ENCODE measurements at regions not wholly inside any gene's neighbourhood (a gene's known extent, or its start where the extent isn't known, plus 50 kb on each side); places are given as distances from the start of the nearest gene placed in this dataset.

GRCh38 chr21:22657781-22658180, 1659.6 kb downstream of the NCAM2 start:
- no peak for DNase-seq (ENCODE audit: extremely low read depth, insufficient read length)
- H3K4me3 ChIP-seq (replicated peaks; ENCODE audit: low read depth, low read length): no peak overlapping the region
- no peak for TF ChIP-seq CTCF (IDR thresholded peaks at IDR 0.05; ENCODE audit: insufficient read depth, low read length, poor library complexity, severe bottlenecking)
- no peaks in the 10 kb centered on the region for H3K27me3 ChIP-seq (replicated peaks; ENCODE audit: control insufficient read depth, insufficient read depth, low read length)
- H3K36me3 ChIP-seq (ENCODE audit: control insufficient read depth, insufficient read depth, low read length): no peaks in the 10 kb centered on the region

GRCh38 chr21:22670148-22670547, 1671.9 kb downstream of the NCAM2 start:
- Histone ChIP-seq H3K36me3 (ENCODE audit: control insufficient read depth, insufficient read depth, low read length) (no peaks in the 10 kb centered on the region), H3K27me3 (replicated peaks; ENCODE audit: control insufficient read depth, insufficient read depth, low read length) (no peaks in the 10 kb centered on the region), H3K4me3 (replicated peaks; ENCODE audit: low read depth, low read length) (no peak overlapping the region)
- TF ChIP-seq CTCF (IDR thresholded peaks at IDR 0.05; ENCODE audit: insufficient read depth, low read length, poor library complexity, severe bottlenecking): no peak
- DNase-seq (ENCODE audit: extremely low read depth, insufficient read length): no peak

- H3K27me3 ChIP-seq (replicated peaks; ENCODE audit: control insufficient read depth, insufficient read depth, low read length): no peaks in the 10 kb centered on the region
Measured at GRCh38 chr21:22679207-22679606, 1681.0 kb downstream of the NCAM2 start.

GRCh38 chr21:22691658-22692057, 1693.4 kb downstream of the NCAM2 start:
- Histone ChIP-seq H3K4me3 (replicated peaks; ENCODE audit: low read depth, low read length) (no peak overlapping the region), H3K27me3 (replicated peaks; ENCODE audit: control insufficient read depth, insufficient read depth, low read length) (no peaks in the 10 kb centered on the region)
- no peak for DNase-seq (ENCODE audit: extremely low read depth, insufficient read length)

More at GRCh38 chr21:22679207-22679606, 1681.0 kb downstream of the NCAM2 start:
- no peak overlapping the region for H3K4me3 ChIP-seq (replicated peaks; ENCODE audit: low read depth, low read length)
- no peak for TF ChIP-seq CTCF (IDR thresholded peaks at IDR 0.05; ENCODE audit: insufficient read depth, low read length, poor library complexity, severe bottlenecking)
- H3K36me3 ChIP-seq (ENCODE audit: control insufficient read depth, insufficient read depth, low read length): no peaks in the 10 kb centered on the region
- DNase-seq (ENCODE audit: extremely low read depth, insufficient read length): no peak

GRCh38 chr21:22703521-22703920, 1705.3 kb downstream of the NCAM2 start:
- H3K27me3 ChIP-seq (replicated peaks; ENCODE audit: control insufficient read depth, insufficient read depth, low read length): no peaks in the 10 kb centered on the region
- H3K36me3 ChIP-seq (ENCODE audit: control insufficient read depth, insufficient read depth, low read length): no peaks in the 10 kb centered on the region
- no peak overlapping the region for H3K4me3 ChIP-seq (replicated peaks; ENCODE audit: low read depth, low read length)
- TF ChIP-seq CTCF (IDR thresholded peaks at IDR 0.05; ENCODE audit: insufficient read depth, low read length, poor library complexity, severe bottlenecking): no peak
- no peak for DNase-seq (ENCODE audit: extremely low read depth, insufficient read length)

More at GRCh38 chr21:22691658-22692057, 1693.4 kb downstream of the NCAM2 start:
- H3K36me3 ChIP-seq (ENCODE audit: control insufficient read depth, insufficient read depth, low read length): no peaks in the 10 kb centered on the region
- no peak for TF ChIP-seq CTCF (IDR thresholded peaks at IDR 0.05; ENCODE audit: insufficient read depth, low read length, poor library complexity, severe bottlenecking)

GRCh38 chr21:22710721-22711120, 1712.5 kb downstream of the NCAM2 start:
- Histone ChIP-seq H3K36me3 (ENCODE audit: control insufficient read depth, insufficient read depth, low read length) (no peaks in the 10 kb centered on the region), H3K27me3 (replicated peaks; ENCODE audit: control insufficient read depth, insufficient read depth, low read length) (no peaks in the 10 kb centered on the region), H3K4me3 (replicated peaks; ENCODE audit: low read depth, low read length) (no peak overlapping the region)
- DNase-seq (ENCODE audit: extremely low read depth, insufficient read length): no peak
- TF ChIP-seq CTCF (IDR thresholded peaks at IDR 0.05; ENCODE audit: insufficient read depth, low read length, poor library complexity, severe bottlenecking): no peak
